ENCODE measurements at regions not wholly inside any gene's neighbourhood (a gene's known extent, or its start where the extent isn't known, plus 50 kb on each side); places are given as distances from the start of the nearest gene placed in this dataset.
"Not testable (repeated sequence)": the region's sequence is repeated elsewhere in the genome, so short reads cannot be mapped to it uniquely, and the experiment has no call there.

DNA sequence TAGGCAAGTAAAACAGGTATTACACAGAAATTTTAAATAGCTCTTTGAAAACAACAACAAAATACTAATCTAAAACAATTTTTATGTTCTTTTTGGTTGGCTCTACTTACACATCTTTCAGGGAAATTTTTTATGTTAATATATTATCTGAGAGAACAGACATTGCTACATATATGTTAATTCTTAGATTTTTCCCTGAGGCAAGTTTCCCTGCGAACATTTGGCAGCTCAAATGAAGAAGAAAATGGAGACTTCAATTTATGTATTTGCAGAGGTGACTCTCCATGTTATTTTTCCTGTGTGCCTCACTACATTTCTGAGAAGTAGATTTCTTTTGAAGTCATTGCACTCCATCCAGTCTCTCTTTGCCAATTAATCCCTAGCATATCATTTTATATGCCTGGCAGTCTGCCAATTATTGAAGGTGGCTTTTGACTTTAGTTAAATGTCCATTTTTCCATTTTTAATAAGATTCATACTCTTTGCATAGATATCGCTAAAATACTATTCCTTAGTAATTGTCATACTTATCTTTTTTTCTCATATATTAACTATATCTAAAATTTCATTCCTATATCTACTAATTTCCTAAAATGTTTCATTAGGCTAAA lies 908.2 kb upstream of the CDH10 start:
- H3K9me3 Mint-ChIP-seq = peaks cover 0 to 9% (median 3%) of the 10 kb centered on the region in 11 donors
- no peak overlapping the region for H3K27ac Mint-ChIP-seq
- Histone ChIP-seq H3K4me1 (ENCODE audit: control insufficient read depth in 2 of 2, insufficient read depth in 2 of 2, low read length in 2 of 2) (no peaks in the 10 kb centered on the region), H3K4me3 (ENCODE audit: low read length) (no peak overlapping the region), H3K27ac (ENCODE audit: low read depth, low read length) (no peak overlapping the region), H3K9me3 (ENCODE audit: control insufficient read depth in 2 of 3, low read length in 3 of 3) (no peaks in the 10 kb centered on the region), H3K36me3 (ENCODE audit: control insufficient read depth in 2 of 3, insufficient read depth in 3 of 3, low read length in 3 of 3) (no peaks in the 10 kb centered on the region), H3K27me3 (ENCODE audit: control insufficient read depth in 2 of 2, insufficient read depth in 2 of 2, low read length in 2 of 2) (no peaks in the 10 kb centered on the region)
- intact Hi-C loops (cut with micrococcal nuclease) = no loop called here
- H3K4me3 Mint-ChIP-seq = no peak overlapping the region
- ATAC-seq (no peak), DNase-seq (no peak)
- no peaks in the 10 kb centered on the region for H3K4me1 Mint-ChIP-seq
- no peaks in the 10 kb centered on the region for H3K27me3 Mint-ChIP-seq
- ChIA-PET POLR2A (no interaction called here), CTCF (no interaction called here)
- H3K36me3 Mint-ChIP-seq = no peaks in the 10 kb centered on the region

DNA sequence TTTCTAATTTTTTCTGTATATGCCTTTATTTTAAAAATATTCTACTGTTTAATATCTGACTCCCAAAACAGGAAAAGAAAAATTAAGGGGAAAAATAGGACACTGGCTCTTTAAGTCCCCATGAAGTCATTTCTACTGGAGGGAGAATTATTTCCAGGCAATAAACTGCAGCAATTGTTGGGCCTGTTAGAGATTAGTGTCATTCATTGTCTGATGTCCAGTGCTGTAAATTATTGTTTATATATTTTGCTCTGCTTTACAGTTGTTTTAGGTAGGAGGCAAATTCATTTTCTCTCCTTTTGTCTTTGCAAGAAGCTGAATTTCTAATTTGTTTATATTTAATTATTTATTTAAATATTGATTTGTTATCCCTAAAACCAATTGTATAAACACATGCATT lies 906.0 kb upstream of the CDH10 start:
- POLR2A ChIA-PET = no interaction called here
- no peak overlapping the region for H3K4me3 Mint-ChIP-seq
- H3K27ac ChIP-seq (ENCODE audit: low read depth, low read length) = no peak overlapping the region
- no peaks in the 10 kb centered on the region for H3K36me3 Mint-ChIP-seq
- ATAC-seq (no peak), DNase-seq (no peak)
- no peaks in the 10 kb centered on the region for H3K4me1 Mint-ChIP-seq
- intact Hi-C loops (cut with micrococcal nuclease) = loop anchor here in 1 of 2 donors (1.0 kb wide), 1 partner anchor 8 kb away; no protein-coding TSS in a partner anchor
- CTCF ChIA-PET = no interaction called here
- H3K27me3 ChIP-seq (ENCODE audit: control insufficient read depth in 2 of 2, insufficient read depth in 2 of 2, low read length in 2 of 2) = no peaks in the 10 kb centered on the region
- no peak overlapping the region for H3K27ac Mint-ChIP-seq
- no peak overlapping the region for H3K4me3 ChIP-seq (ENCODE audit: low read length)
- no peaks in the 10 kb centered on the region for H3K27me3 Mint-ChIP-seq
- peaks cover 0 to 11% (median 4%) of the 10 kb centered on the region in 11 donors for H3K9me3 Mint-ChIP-seq
- no peaks in the 10 kb centered on the region for H3K36me3 ChIP-seq (ENCODE audit: control insufficient read depth in 2 of 3, insufficient read depth in 3 of 3, low read length in 3 of 3)
- H3K9me3 ChIP-seq (ENCODE audit: control insufficient read depth in 2 of 3, low read length in 3 of 3) = no peaks in the 10 kb centered on the region
- H3K4me1 ChIP-seq (ENCODE audit: control insufficient read depth in 2 of 2, insufficient read depth in 2 of 2, low read length in 2 of 2) = no peaks in the 10 kb centered on the region

DNA sequence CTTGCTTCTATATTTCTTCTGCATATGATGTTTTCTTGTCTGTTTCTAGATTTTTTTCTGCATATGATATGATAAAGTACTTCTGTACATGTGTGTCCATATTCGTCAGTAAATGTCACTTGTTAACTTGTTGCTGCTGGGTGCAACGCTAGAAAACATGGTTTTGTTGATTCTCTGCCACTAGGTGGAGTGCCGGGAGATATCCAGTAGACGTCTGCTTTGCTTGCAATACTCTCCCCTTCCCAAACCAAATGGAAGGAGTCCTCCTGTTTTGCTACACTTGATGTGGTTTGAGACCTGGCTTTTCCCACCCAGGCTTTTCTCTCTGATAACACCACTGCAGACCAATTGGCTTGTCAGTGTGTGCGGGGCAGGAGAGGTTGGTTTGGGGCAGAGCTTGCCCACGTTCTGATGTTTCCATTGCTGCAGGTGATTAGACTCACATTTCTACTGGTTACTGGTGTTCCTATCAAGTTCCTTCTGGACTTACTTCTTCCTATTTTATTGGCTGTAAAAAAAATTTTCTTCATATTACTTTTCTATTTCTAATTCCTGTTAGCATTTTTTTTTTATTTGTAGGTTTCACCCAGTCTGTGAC lies 900.0 kb upstream of the CDH10 start:
- no peak overlapping the region for H3K27ac Mint-ChIP-seq
- H3K27me3 Mint-ChIP-seq = no peaks in the 10 kb centered on the region
- Histone ChIP-seq H3K27me3 (ENCODE audit: control insufficient read depth in 2 of 2, insufficient read depth in 2 of 2, low read length in 2 of 2) (no peaks in the 10 kb centered on the region), H3K4me1 (ENCODE audit: control insufficient read depth in 2 of 2, insufficient read depth in 2 of 2, low read length in 2 of 2) (no peaks in the 10 kb centered on the region), H3K9me3 (ENCODE audit: control insufficient read depth in 2 of 3, low read length in 3 of 3) (no peaks in the 10 kb centered on the region), H3K36me3 (ENCODE audit: control insufficient read depth in 2 of 3, insufficient read depth in 3 of 3, low read length in 3 of 3) (no peaks in the 10 kb centered on the region), H3K27ac (ENCODE audit: low read depth, low read length) (no peak overlapping the region), H3K4me3 (ENCODE audit: low read length) (no peak overlapping the region)
- H3K4me3 Mint-ChIP-seq = no peak overlapping the region
- intact Hi-C loops (cut with micrococcal nuclease) = no loop called here
- ChIA-PET CTCF (no interaction called here), POLR2A (no interaction called here)
- H3K4me1 Mint-ChIP-seq = no peaks in the 10 kb centered on the region
- peaks cover 0 to 21% (median 4%) of the 10 kb centered on the region in 11 donors for H3K9me3 Mint-ChIP-seq
- ATAC-seq (no peak), DNase-seq (no peak)
- no peaks in the 10 kb centered on the region for H3K36me3 Mint-ChIP-seq

DNA sequence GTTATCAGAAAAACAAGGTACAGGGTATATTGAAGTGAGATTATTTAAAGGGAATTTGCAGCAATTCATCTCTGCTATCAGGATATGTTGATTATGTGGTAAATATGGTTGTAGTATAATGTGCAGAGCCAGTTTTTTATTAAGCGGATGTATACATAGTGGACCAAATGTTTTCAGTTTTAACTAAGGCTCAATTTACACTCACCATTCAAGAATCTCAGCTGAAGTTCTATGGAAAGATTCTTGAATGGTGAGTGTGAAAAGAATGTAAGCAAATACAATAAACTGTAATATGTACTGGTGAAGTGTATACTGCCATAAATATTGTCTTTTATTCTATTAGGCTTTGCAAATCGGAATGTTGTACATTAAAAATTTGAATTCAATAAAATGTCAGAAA lies 895.9 kb upstream of the CDH10 start:
- Histone ChIP-seq H3K4me3 (ENCODE audit: low read length) (no peak overlapping the region), H3K27ac (ENCODE audit: low read depth, low read length) (no peak overlapping the region), H3K9me3 (ENCODE audit: control insufficient read depth in 2 of 3, low read length in 3 of 3) (no peaks in the 10 kb centered on the region), H3K36me3 (ENCODE audit: control insufficient read depth in 2 of 3, insufficient read depth in 3 of 3, low read length in 3 of 3) (no peaks in the 10 kb centered on the region), H3K27me3 (ENCODE audit: control insufficient read depth in 2 of 2, insufficient read depth in 2 of 2, low read length in 2 of 2) (no peaks in the 10 kb centered on the region), H3K4me1 (ENCODE audit: control insufficient read depth in 2 of 2, insufficient read depth in 2 of 2, low read length in 2 of 2) (no peaks in the 10 kb centered on the region)
- Mint-ChIP-seq H3K36me3 (no peaks in the 10 kb centered on the region), H3K4me1 (no peaks in the 10 kb centered on the region), H3K27ac (no peak overlapping the region), H3K4me3 (no peak overlapping the region), H3K27me3 (no peaks in the 10 kb centered on the region), H3K9me3 (peaks cover 0 to 20% (median 3%) of the 10 kb centered on the region in 11 donors)
- intact Hi-C loops (cut with micrococcal nuclease) = no loop called here
- ATAC-seq (no peak), DNase-seq (no peak)
- POLR2A ChIA-PET = no interaction called here
- CTCF ChIA-PET = no interaction called here

DNA sequence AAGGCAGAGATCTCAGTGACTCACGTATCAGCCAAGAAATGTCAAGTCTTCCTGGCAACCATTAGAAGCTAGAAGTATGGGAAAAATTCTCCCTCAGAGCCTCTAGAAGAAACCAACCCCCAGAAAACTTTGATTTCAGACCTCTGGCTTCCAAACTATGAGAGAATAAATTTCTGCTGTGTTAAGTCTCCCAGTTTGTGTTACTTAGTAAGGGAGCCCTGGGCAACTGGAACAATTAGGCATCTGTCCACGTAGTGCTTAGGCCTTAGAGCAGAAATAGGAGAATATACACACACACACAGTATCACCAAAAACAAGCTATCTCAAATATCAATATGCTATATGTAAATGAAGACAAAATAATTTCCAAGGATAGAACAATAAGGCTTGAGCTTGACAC lies 894.8 kb upstream of the CDH10 start:
- H3K4me1 Mint-ChIP-seq = no peaks in the 10 kb centered on the region
- H3K9me3 ChIP-seq (ENCODE audit: control insufficient read depth in 2 of 3, low read length in 3 of 3) = no peaks in the 10 kb centered on the region

DNA sequence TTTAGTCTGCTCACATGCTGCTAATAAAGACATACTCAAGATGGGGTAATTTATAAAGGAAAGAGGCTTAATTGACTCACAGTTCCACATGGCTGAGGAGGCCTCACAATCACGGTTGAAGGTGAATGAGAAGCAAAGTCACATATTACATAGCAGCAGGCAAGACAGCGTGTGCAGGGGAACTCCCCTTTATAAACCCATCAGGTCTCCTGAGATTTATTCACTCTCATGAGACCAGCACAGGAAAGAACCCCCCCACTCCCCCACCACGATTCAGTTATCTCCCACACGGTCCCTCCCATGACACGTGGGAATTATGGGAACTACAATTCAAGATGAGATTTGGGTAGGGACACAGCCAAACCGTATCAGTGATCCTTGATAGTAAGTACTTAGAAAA lies 891.7 kb upstream of the CDH10 start:
- H3K27ac Mint-ChIP-seq; H3K27me3 Mint-ChIP-seq; H3K9me3 ChIP-seq (ENCODE audit: control insufficient read depth in 2 of 3, low read length in 3 of 3); H3K27ac ChIP-seq (ENCODE audit: low read depth, low read length); H3K27me3 ChIP-seq (ENCODE audit: control insufficient read depth in 2 of 2, insufficient read depth in 2 of 2, low read length in 2 of 2); H3K4me1 Mint-ChIP-seq; POLR2A ChIA-PET; H3K9me3 Mint-ChIP-seq; H3K36me3 ChIP-seq (ENCODE audit: control insufficient read depth in 2 of 3, insufficient read depth in 3 of 3, low read length in 3 of 3); CTCF ChIA-PET; ATAC-seq; intact Hi-C loops (cut with micrococcal nuclease); H3K4me1 ChIP-seq (ENCODE audit: control insufficient read depth in 2 of 2, insufficient read depth in 2 of 2, low read length in 2 of 2); DNase-seq; H3K36me3 Mint-ChIP-seq; H3K4me3 ChIP-seq (ENCODE audit: low read length); H3K4me3 Mint-ChIP-seq: not testable (repeated sequence)

More for the DNA sequence above, 894.8 kb upstream of the CDH10 start:
- no peak overlapping the region for H3K4me3 Mint-ChIP-seq
- Histone ChIP-seq H3K27ac (ENCODE audit: low read depth, low read length) (no peak overlapping the region), H3K4me3 (ENCODE audit: low read length) (no peak overlapping the region), H3K4me1 (ENCODE audit: control insufficient read depth in 2 of 2, insufficient read depth in 2 of 2, low read length in 2 of 2) (no peaks in the 10 kb centered on the region), H3K36me3 (ENCODE audit: control insufficient read depth in 2 of 3, insufficient read depth in 3 of 3, low read length in 3 of 3) (no peaks in the 10 kb centered on the region), H3K27me3 (ENCODE audit: control insufficient read depth in 2 of 2, insufficient read depth in 2 of 2, low read length in 2 of 2) (no peaks in the 10 kb centered on the region)
- H3K36me3 Mint-ChIP-seq = no peaks in the 10 kb centered on the region
- intact Hi-C loops (cut with micrococcal nuclease) = no loop called here
- H3K27ac Mint-ChIP-seq = no peak overlapping the region
- DNase-seq (no peak), ATAC-seq (no peak)
- H3K27me3 Mint-ChIP-seq = no peaks in the 10 kb centered on the region
- H3K9me3 Mint-ChIP-seq = peaks cover 0 to 14% (median 3%) of the 10 kb centered on the region in 11 donors
- ChIA-PET POLR2A (no interaction called here), CTCF (no interaction called here)

DNA sequence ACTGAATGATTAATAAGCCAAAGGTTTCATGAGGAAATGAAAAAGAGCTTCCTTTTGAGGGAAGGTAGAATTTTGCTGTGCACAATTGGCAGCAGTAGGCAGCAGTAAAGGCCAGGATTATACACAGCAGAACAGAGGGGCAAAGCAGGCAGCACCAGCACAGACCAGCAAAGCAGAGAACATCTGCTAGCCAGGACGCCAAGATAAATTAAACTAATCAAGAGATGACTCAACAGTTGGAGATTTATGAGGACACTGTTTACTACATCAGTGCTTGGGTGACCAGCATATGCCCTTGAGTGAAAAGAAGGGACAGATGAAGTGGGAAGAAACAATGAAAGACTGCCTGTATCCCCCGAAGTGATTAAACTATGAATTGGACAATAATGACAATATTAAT lies 871.4 kb upstream of the CDH10 start:
- Histone ChIP-seq H3K9me3 (ENCODE audit: control insufficient read depth in 2 of 3, low read length in 3 of 3) (peaks cover 0 to 7% (median 0%) of the 10 kb centered on the region in 3 experiments), H3K4me3 (ENCODE audit: low read length) (no peak overlapping the region), H3K27me3 (ENCODE audit: control insufficient read depth in 2 of 2, insufficient read depth in 2 of 2, low read length in 2 of 2) (no peaks in the 10 kb centered on the region), H3K4me1 (ENCODE audit: control insufficient read depth in 2 of 2, insufficient read depth in 2 of 2, low read length in 2 of 2) (no peaks in the 10 kb centered on the region), H3K27ac (ENCODE audit: low read depth, low read length) (no peak overlapping the region), H3K36me3 (ENCODE audit: control insufficient read depth in 2 of 3, insufficient read depth in 3 of 3, low read length in 3 of 3) (no peaks in the 10 kb centered on the region)
- no peaks in the 10 kb centered on the region for H3K27me3 Mint-ChIP-seq
- intact Hi-C loops (cut with micrococcal nuclease) = no loop called here
- peaks cover 0 to 30% (median 12%) of the 10 kb centered on the region in 11 donors for H3K9me3 Mint-ChIP-seq
- no peak overlapping the region for H3K27ac Mint-ChIP-seq
- H3K4me1 Mint-ChIP-seq = no peaks in the 10 kb centered on the region
- no peak overlapping the region for H3K4me3 Mint-ChIP-seq
- peaks cover 0 to 3% (median 0%) of the 10 kb centered on the region in 5 donors for H3K36me3 Mint-ChIP-seq
- DNase-seq (no peak), ATAC-seq (no peak)
- CTCF ChIA-PET = no interaction called here
- POLR2A ChIA-PET = no interaction called here

All from naive thymus-derived CD4-positive, alpha-beta T cell (primary cell).